ENCODE measurements at regions not wholly inside any gene's neighbourhood (a gene's known extent, or its start where the extent isn't known, plus 50 kb on each side); places are given as distances from the start of the nearest gene placed in this dataset.

GRCh38 chr4:56273391-56273790 lies 113.9 kb downstream of the AASDH start:
- no peak overlapping the region for H4K91ac ChIP-seq (ENCODE audit: low read depth, low read length)
- H2BK12ac ChIP-seq (ENCODE audit: low read length): no peak overlapping the region
- no peak overlapping the region for H3K4ac ChIP-seq (ENCODE audit: low read depth, low read length)
- H2BK5ac ChIP-seq (ENCODE audit: low read depth, low read length, poor library complexity): no peak overlapping the region
- no peak overlapping the region for H2AK5ac ChIP-seq (ENCODE audit: low read length)
- no peak overlapping the region for H3K27ac ChIP-seq (ENCODE audit: low read depth, low read length)
- no peak for DNase-seq
- no peaks in the 10 kb centered on the region for H3K79me1 ChIP-seq (ENCODE audit: low read length)
- H3K23ac ChIP-seq (ENCODE audit: low read length): no peak overlapping the region
- H3K9ac ChIP-seq (ENCODE audit: low read length): no peak overlapping the region
- H4K12ac ChIP-seq (ENCODE audit: low read depth, low read length): no peak overlapping the region
- no peaks in the 10 kb centered on the region for H3K4me1 ChIP-seq (ENCODE audit: control insufficient read depth in 1 of 2, insufficient read depth in 2 of 2, low read length in 2 of 2)
- H3K18ac ChIP-seq (ENCODE audit: low read length): no peak overlapping the region
- no peak overlapping the region for H2BK120ac ChIP-seq (ENCODE audit: insufficient read depth, low read length, poor library complexity)
- H3K27me3 ChIP-seq (ENCODE audit: insufficient read depth, low read length): no peaks in the 10 kb centered on the region
- 100% methylated on average over 1 of the region's 2 CpGs for WGBS (ENCODE audit: extremely low coverage, insufficient coverage, insufficient read length)
- no peak overlapping the region for H4K8ac ChIP-seq (ENCODE audit: low read depth, low read length)
- no peaks in the 10 kb centered on the region for H3K36me3 ChIP-seq (ENCODE audit: control insufficient read depth in 1 of 2, insufficient read depth in 2 of 2, low read length in 2 of 2)
- H3K4me3 ChIP-seq (ENCODE audit: low read depth, low read length): no peak overlapping the region
- no peaks in the 10 kb centered on the region for H3K79me2 ChIP-seq (ENCODE audit: control insufficient read depth, insufficient read depth, low read length, poor library complexity)
- H3K4me2 ChIP-seq (ENCODE audit: low read length): no peak overlapping the region
- H2AFZ ChIP-seq (ENCODE audit: insufficient read depth, low read length, poor library complexity): no peak overlapping the region
- H3K9me3 ChIP-seq (ENCODE audit: insufficient read depth, low read depth, low read length): no peaks in the 10 kb centered on the region
- no peak overlapping the region for H3K14ac ChIP-seq (ENCODE audit: low read length)

DNA sequence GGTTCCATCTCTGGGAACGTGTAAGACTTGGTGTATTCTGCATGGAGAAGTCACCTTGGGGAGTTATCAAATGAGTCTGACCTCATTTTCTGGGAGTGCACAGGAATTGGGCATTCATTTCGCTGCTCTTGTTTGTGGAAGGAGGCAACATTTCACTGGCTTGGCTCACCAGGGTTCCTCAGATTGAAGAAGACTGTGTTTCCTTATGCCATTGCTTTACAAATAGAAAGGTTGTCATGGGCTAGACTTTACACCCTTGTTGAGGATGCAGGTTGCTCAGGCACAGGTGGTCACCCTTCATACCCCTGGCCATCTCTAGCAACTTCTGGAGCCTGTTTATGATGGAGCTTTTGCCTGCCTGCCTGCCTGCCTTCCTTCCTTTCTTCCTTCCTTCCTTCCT lies 114.4 kb downstream of the AASDH start:
- no peak overlapping the region for H3K4me2 ChIP-seq (ENCODE audit: low read length)
- H3K4ac ChIP-seq (ENCODE audit: low read depth, low read length): no peak overlapping the region
- H3K4me1 ChIP-seq (ENCODE audit: control insufficient read depth in 1 of 2, insufficient read depth in 2 of 2, low read length in 2 of 2): no peaks in the 10 kb centered on the region
- H2AK5ac ChIP-seq (ENCODE audit: low read length): no peak overlapping the region
- H3K9ac ChIP-seq (ENCODE audit: low read length): no peak overlapping the region
- no peak overlapping the region for H2BK120ac ChIP-seq (ENCODE audit: insufficient read depth, low read length, poor library complexity)
- H3K79me1 ChIP-seq (ENCODE audit: low read length): no peaks in the 10 kb centered on the region
- whole genome bisulfite sequencing (ENCODE audit: extremely low coverage, insufficient coverage, insufficient read length): no CpG with 5 or more reads among the region's 2 CpGs
- no peaks in the 10 kb centered on the region for H3K36me3 ChIP-seq (ENCODE audit: control insufficient read depth in 1 of 2, insufficient read depth in 2 of 2, low read length in 2 of 2)
- no peaks in the 10 kb centered on the region for H3K9me3 ChIP-seq (ENCODE audit: insufficient read depth, low read depth, low read length)
- H3K14ac ChIP-seq (ENCODE audit: low read length): no peak overlapping the region
- no peaks in the 10 kb centered on the region for H3K27me3 ChIP-seq (ENCODE audit: insufficient read depth, low read length)
- H4K12ac ChIP-seq (ENCODE audit: low read depth, low read length): no peak overlapping the region
- H3K18ac ChIP-seq (ENCODE audit: low read length): no peak overlapping the region
- no peaks in the 10 kb centered on the region for H3K79me2 ChIP-seq (ENCODE audit: control insufficient read depth, insufficient read depth, low read length, poor library complexity)
- H2BK5ac ChIP-seq (ENCODE audit: low read depth, low read length, poor library complexity): no peak overlapping the region
- H4K91ac ChIP-seq (ENCODE audit: low read depth, low read length): no peak overlapping the region
- DNase-seq: no peak
- H2AFZ ChIP-seq (ENCODE audit: insufficient read depth, low read length, poor library complexity): no peak overlapping the region
- H3K4me3 ChIP-seq (ENCODE audit: low read depth, low read length): no peak overlapping the region
- no peak overlapping the region for H3K27ac ChIP-seq (ENCODE audit: low read depth, low read length)
- no peak overlapping the region for H2BK12ac ChIP-seq (ENCODE audit: low read length)
- no peak overlapping the region for H4K8ac ChIP-seq (ENCODE audit: low read depth, low read length)
- H3K23ac ChIP-seq (ENCODE audit: low read length): no peak overlapping the region

- Histone ChIP-seq H2AFZ (ENCODE audit: insufficient read depth, low read length, poor library complexity) (no peak overlapping the region), H2BK12ac (ENCODE audit: low read length) (no peak overlapping the region), H3K27ac (ENCODE audit: low read depth, low read length) (no peak overlapping the region), H3K27me3 (ENCODE audit: insufficient read depth, low read length) (no peaks in the 10 kb centered on the region), H3K4ac (ENCODE audit: low read depth, low read length) (no peak overlapping the region), H4K91ac (ENCODE audit: low read depth, low read length) (no peak overlapping the region), H3K4me2 (ENCODE audit: low read length) (no peak overlapping the region), H4K8ac (ENCODE audit: low read depth, low read length) (no peak overlapping the region), H3K14ac (ENCODE audit: low read length) (no peak overlapping the region), H3K4me3 (ENCODE audit: low read depth, low read length) (no peak overlapping the region), H4K12ac (ENCODE audit: low read depth, low read length) (no peak overlapping the region), H3K36me3 (ENCODE audit: control insufficient read depth in 1 of 2, insufficient read depth in 2 of 2, low read length in 2 of 2) (no peaks in the 10 kb centered on the region), H3K79me2 (ENCODE audit: control insufficient read depth, insufficient read depth, low read length, poor library complexity) (no peaks in the 10 kb centered on the region), H3K9ac (ENCODE audit: low read length) (no peak overlapping the region), H3K23ac (ENCODE audit: low read length) (no peak overlapping the region), H3K79me1 (ENCODE audit: low read length) (no peaks in the 10 kb centered on the region), H3K4me1 (ENCODE audit: control insufficient read depth in 1 of 2, insufficient read depth in 2 of 2, low read length in 2 of 2) (no peaks in the 10 kb centered on the region), H2AK5ac (ENCODE audit: low read length) (no peak overlapping the region), H2BK5ac (ENCODE audit: low read depth, low read length, poor library complexity) (no peak overlapping the region), H3K18ac (ENCODE audit: low read length) (no peak overlapping the region), H2BK120ac (ENCODE audit: insufficient read depth, low read length, poor library complexity) (no peak overlapping the region), H3K9me3 (ENCODE audit: insufficient read depth, low read depth, low read length) (no peaks in the 10 kb centered on the region)
- WGBS (ENCODE audit: extremely low coverage, insufficient coverage, insufficient read length): no CpG with 5 or more reads among the region's 11 CpGs
- no peak for DNase-seq
Observed at GRCh38 chr4:56272003-56272402, 115.3 kb downstream of the AASDH start.

- Histone ChIP-seq H2BK120ac (ENCODE audit: insufficient read depth, low read length, poor library complexity) (no peak overlapping the region), H3K4ac (ENCODE audit: low read depth, low read length) (no peak overlapping the region), H3K9ac (ENCODE audit: low read length) (no peak overlapping the region), H3K4me1 (ENCODE audit: control insufficient read depth in 1 of 2, insufficient read depth in 2 of 2, low read length in 2 of 2) (no peaks in the 10 kb centered on the region), H3K23ac (ENCODE audit: low read length) (no peak overlapping the region), H2AK5ac (ENCODE audit: low read length) (no peak overlapping the region), H2BK12ac (ENCODE audit: low read length) (no peak overlapping the region), H2BK5ac (ENCODE audit: low read depth, low read length, poor library complexity) (no peak overlapping the region), H4K8ac (ENCODE audit: low read depth, low read length) (no peak overlapping the region), H4K91ac (ENCODE audit: low read depth, low read length) (no peak overlapping the region), H3K18ac (ENCODE audit: low read length) (no peak overlapping the region), H3K9me3 (ENCODE audit: insufficient read depth, low read depth, low read length) (no peaks in the 10 kb centered on the region), H3K27me3 (ENCODE audit: insufficient read depth, low read length) (no peaks in the 10 kb centered on the region), H3K36me3 (ENCODE audit: control insufficient read depth in 1 of 2, insufficient read depth in 2 of 2, low read length in 2 of 2) (no peaks in the 10 kb centered on the region), H3K14ac (ENCODE audit: low read length) (no peak overlapping the region), H3K79me2 (ENCODE audit: control insufficient read depth, insufficient read depth, low read length, poor library complexity) (no peaks in the 10 kb centered on the region), H4K12ac (ENCODE audit: low read depth, low read length) (no peak overlapping the region), H3K79me1 (ENCODE audit: low read length) (no peaks in the 10 kb centered on the region), H3K27ac (ENCODE audit: low read depth, low read length) (no peak overlapping the region), H3K4me2 (ENCODE audit: low read length) (no peak overlapping the region), H3K4me3 (ENCODE audit: low read depth, low read length) (no peak overlapping the region), H2AFZ (ENCODE audit: insufficient read depth, low read length, poor library complexity) (no peak overlapping the region)
- no CpG with 5 or more reads among the region's 2 CpGs for WGBS (ENCODE audit: extremely low coverage, insufficient coverage, insufficient read length)
- DNase-seq: peak in 1 of 2 donors; percentile 26
Observed at GRCh38 chr4:56271131-56271530, 116.2 kb downstream of the AASDH start.
